HL-60/S4 (cell line): ENCODE measurements at regions not wholly inside any gene's neighbourhood (a gene's known extent, or its start where the extent isn't known, plus 50 kb on each side); places are given as distances from the start of the nearest gene placed in this dataset.

ENCODE experiments used
- in situ Hi-C: fragments of 300-500 bp; cut with MboI; formaldehyde crosslinking; loops from 2 replicates; pipeline ENCODE4 v1.14.3; 2022; ENCODE audit warnings: low sequenced_read_pairs

DNA sequence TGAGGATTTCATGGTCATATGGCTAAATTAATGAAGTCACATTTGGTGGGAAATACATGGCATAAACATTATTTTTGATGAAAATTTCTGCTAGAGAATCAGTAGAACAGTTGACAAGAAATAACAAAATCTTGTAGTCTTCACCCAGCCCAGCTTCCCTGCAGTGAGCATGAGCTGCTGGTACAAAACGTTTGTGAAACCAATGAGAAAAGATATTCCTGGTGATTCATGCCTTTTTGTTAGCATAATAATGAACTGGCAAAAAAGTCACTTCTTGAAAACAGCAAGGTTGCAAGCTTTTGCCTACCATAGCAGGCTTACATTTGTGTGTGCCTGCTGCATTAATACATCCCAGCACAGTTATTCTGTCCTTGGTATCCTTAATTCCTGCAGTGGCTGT, 475.9 kb upstream of the HTR2A start:
- in situ Hi-C loops = no loop called here

DNA sequence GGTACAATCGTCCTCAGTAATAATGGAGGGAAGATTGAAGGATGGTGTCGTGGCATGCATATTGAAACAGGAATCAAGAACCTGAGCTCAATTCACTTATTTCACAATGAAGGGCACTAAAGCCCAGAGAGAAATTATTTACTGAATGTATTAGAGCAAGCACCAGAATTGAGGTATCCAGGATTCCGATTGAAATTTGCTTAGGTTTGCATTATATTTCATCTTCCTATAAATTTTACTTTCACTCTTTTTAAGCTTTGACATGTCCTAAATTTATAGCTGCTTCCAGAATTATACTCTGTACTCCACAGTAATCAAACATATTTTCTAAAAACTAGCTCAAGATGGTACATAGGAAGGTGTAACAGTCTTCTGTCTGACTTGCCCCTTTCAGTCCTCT, 454.9 kb upstream of the HTR2A start:
- in situ Hi-C loops = no loop called here

DNA sequence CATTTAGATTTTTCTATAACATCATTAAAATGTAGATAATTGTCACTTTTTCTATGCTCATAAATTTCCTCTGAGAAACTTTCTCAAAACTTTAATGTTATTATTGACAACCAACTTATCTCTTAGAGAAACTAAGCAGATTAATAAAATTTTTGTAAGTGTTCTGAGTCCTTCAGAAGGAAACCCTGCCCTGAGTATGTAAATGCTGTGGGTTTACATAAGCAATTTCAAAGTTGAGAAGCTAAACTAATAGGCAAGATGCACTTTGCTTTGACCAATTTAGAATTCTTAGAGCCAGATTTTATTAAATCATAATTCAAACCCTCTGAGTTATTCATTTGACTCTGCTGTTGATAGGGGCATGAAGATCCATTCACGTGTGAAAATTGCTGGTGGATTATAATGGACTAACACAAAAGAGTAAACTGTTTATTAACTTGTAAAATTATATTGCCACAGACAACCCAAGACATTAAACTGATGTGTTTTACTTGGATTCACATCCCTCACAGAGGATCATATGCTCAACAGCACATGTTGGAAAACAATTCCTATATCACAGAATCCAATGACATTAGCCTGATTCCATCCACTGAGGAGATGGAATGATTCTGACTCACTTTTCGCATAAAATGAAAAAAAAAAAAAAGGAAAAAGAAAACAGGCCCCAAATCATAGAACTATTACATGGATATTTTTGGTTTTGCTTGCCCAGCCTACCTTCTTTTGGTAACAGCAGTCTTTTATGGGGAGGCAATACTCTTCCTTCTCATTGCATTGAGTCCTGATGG, 453.7 kb upstream of the HTR2A start:
- in situ Hi-C loops = no loop called here

DNA sequence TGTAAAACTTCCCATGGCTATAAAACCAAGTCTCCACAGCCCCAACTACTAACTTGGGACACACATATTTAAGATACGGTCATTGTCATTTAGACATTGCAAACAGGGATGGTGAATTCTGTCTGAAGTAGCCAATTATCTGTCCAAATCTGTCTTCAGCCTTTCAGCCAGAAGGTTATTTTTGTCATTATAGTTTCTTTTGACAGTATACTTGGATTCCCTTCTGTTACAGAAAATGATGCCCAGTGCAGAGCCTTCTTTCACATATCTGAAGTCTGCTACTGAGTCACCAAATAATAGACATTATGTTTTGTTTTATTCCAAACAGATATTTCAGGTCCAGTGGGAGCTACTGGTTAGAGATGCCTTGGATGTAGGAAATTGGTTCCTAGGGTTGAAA, 452.4 kb upstream of the HTR2A start:
- in situ Hi-C loops = no loop called here

DNA sequence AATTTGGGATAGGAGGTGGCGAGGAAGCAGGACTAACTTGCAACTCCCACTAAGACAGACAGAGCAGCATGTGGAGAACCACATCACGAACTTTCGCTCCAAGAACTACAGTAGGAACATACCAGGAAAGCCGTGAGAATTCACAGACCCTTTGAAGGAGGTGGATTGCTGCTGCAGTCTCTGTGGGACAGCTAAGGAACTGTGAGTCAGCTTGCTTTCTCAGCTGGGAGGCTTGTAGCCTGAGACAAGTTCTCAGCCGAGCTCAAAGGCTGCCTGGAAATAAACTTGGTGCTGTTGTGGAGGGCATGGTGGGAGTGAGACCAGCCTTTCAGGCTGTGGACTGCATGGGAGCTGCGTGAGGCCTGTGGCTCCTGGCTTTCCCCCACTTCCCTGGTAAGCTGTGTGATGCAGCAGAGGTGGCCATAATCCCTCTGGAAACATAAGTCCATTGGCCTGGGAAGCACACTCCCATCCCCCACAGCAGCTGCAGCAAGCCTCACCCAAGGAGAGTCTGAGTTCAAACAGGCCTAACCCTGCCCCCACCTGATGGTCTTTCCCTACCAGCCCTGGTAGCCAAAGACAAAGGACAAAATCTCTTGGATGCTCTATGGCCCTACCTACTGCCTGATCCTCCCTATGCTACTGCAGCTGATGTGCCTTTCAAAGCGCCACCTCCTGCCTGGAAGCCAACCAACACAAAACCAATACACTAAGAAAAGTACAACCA, 441.1 kb upstream of the HTR2A start:
- in situ Hi-C loops = no loop called here

DNA sequence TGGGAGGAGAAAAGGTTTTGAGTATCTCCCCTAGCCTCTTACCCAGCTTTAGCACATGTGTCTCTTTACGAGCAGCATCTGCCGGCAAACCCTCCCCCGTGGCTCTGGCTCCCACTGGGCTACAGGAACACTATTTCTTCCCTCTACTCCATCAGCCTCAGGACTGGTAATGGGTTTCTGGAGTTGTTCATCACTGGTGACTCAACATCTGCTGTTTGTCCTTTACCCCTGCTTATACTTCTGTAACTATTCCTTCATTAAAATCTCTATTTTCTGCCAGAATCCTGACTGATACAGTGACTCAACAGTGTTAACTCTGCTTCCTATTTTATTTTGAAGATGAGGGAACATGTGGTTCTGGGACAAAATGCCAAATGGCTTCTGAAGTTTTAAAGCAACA, 437.3 kb upstream of the HTR2A start:
- in situ Hi-C loops = no loop called here

DNA sequence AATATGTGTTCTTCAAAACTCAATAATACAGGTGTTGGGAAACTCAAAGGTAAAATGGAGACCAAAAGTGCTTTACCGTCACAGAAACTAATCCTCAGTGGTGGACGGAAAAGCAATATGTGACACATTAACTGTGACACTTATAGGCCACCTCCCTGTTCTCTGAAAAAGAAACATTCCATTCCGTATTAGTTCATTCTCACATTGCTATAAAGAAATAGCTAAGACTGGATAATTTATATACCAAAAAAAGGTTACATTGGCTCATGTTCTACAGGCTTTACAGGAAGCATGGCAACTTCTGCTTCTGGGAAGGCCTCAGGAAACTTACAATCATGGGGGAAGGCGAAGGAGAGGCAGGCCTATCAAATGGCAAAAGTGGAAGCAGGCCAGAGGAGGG, 435.3 kb upstream of the HTR2A start:
- in situ Hi-C loops = no loop called here

DNA sequence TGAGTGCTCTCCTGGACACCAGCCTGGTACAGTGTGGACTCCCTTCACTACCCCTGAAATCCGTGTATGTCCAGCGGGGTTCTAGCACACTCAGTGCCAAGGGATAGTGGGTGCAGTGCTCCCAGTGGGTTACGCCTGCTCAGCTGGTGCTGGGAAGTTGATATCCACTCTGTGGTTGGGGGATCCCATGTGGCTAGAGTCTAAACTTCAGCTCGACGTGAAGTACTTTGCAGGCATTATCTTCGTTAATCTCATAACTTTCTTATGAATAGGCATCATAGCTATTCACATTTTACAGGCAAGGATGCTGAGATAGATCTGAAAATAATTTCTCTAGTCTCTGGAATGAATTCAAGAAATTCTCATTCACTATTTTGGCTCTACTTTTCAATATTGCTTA, 433.2 kb upstream of the HTR2A start:
- in situ Hi-C loops = no loop called here

DNA sequence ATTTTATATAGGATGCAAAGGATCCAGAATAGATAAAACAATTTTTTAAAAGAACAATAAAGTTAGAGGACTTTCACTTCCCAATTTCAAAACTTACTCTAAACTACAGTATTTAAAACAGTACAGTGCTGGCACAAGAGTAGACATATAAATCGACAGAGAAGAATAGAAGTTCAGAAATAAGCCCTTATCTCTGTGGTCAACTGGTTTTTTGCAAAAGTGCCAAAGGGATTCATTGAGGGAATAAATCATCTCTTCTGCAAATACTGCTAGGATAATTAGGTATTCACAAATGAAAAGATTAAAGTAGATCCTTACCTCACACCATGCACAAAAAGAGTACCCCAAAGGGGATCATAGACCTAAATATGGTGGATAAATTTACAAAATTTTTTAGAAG, 431.0 kb upstream of the HTR2A start:
- in situ Hi-C loops = no loop called here

DNA sequence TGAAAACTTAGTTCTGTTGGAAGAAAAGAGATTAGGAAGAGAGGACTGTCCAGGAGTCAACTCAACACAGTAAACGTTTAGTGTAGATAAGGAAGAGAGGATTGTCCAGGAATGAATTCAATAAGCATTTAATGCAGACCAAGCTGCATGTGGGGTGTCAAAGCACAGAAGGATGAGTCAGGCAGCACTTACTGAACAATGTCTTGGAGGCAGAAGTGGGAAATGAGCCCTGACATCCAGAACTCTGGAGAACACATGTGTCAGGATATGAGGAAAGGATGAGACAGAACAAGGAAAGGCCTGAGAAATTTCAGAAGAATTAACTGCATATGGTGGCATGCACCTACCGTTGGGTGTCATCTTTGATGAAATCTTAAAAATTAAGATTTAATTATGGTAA, 429.2 kb upstream of the HTR2A start:
- in situ Hi-C loops = no loop called here

DNA sequence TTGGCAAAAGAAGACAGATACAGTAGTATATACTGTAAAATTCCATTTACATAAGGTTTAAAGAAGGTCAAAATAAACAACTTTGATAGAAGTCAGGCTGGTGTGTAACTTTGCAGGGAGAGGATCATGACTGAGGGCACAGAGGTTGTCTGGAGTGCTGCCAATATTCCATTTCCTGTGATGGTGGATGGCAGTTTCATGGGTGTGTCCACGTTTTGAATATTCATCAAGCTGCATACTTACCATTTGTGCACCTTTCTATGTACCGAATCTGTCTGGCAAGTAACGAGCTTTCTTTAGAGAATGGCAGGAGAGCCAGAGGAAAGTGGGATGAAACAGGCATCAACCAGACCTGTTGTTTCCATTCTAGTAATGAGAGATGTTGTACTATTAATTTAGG, 420.5 kb upstream of the HTR2A start:
- in situ Hi-C loops = no loop called here

DNA sequence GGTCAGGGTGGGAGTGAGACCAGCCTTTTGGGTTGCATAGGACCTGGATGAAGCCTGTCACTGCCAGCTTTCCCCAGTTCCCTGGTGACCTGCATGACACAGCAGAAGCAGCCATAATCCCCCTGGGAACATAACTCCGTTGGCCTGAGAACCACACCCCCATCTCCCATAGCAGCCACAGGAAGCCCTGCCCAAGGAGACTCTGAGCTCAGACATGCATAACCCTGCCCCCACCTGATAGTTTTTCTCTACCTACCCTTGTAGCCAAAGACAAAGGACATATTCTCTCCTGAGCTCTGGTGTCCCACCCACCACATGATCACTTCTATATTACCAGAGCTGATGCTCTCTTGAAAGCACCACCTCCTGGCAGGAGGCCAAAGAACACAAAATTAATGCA, 413.5 kb upstream of the HTR2A start:
- in situ Hi-C loops = no loop called here

DNA sequence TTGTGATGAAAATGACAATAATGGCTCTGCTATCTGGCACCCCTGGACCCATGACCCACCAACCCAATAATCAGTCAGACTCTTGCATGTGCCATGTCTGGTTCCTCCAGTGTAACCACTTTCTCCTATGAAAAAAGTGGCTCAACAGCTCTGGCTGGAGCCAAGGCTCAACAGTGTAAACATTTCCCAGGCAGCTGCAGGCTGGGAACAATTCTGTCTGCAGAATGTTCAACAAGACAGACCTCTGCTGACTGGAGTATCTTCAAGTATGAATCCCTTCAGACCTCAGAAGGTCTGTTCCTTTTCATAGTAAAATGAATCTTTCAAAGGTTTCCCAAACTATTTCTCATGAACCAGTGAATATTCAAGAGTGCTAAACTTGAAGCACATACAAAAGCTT, 410.1 kb upstream of the HTR2A start:
- in situ Hi-C loops = no loop called here

DNA sequence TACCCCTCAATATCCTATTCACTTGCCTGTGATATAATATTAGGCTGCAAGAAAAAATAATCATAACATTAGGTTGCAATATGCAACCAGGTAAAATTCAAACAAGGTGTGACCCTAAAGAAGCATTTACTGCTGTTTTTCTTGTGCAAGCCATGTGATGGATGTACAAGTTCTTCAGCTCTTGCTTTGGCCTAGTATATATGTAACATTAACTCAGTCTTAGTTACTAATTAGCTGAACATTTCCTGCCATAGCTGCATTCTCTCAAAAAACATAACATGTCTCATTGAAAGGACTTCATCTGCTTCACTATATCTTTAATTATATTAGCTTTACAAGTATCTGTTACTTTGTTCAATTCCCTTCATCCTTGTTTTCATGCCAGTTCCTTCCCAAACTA, 406.8 kb upstream of the HTR2A start:
- in situ Hi-C loops = no loop called here

DNA sequence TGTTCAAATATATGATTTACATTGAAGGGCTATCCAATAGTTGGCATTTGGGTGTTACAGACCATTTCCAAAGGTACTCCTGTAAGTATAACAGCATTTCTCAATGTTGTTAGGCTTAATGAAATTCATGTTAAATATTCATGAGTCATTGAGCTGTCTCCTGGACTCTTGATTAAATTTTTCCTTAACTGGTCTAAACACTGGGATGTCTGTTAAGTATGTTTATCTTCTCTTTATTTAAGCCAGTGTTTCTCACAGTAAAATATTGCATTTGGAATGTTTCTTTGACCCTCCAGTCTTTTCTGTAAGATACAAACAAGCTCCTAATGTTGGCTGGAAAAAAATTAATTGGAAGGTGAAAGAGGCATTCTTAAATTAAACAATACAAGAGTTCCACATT, 402.5 kb upstream of the HTR2A start:
- in situ Hi-C loops = no loop called here

DNA sequence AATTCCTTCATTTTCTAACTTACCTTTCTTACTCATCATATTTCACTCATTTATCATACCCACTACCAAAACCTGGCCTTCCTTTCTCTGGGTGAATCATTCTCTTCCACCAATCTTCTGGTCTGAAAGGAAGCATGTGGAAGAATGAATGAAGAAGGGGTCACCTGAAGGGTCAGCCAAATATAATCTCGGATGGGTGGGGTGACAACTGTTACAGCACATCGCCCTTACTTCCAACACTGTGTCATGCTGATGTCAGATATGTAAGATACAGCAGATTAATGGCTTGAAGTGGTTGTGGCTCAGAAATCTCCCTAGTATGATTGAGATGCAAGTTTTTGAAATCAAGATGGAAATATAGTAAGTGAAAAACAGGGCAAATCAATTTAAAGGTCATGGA, 401.7 kb upstream of the HTR2A start:
- in situ Hi-C loops = no loop called here

DNA sequence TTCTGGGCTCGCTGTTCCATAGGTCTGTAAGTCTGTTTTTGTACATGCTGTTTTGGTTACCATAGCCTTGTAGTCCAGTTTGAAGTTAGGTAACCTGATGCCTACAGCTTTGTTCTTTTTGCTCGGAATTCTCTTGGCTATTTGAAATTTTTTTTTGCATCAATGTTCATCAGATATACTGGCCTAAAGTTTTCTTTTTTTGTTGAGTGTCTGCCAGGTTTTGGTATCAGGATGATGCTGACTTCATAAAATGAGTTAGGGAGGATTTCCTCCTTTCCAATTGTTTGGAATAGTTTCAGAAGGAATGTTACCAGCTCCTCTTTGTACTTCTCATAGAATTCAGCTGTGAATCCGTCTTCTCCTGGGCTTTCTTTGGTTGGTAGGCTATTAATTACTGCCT, 397.8 kb upstream of the HTR2A start:
- in situ Hi-C loops = no loop called here

DNA sequence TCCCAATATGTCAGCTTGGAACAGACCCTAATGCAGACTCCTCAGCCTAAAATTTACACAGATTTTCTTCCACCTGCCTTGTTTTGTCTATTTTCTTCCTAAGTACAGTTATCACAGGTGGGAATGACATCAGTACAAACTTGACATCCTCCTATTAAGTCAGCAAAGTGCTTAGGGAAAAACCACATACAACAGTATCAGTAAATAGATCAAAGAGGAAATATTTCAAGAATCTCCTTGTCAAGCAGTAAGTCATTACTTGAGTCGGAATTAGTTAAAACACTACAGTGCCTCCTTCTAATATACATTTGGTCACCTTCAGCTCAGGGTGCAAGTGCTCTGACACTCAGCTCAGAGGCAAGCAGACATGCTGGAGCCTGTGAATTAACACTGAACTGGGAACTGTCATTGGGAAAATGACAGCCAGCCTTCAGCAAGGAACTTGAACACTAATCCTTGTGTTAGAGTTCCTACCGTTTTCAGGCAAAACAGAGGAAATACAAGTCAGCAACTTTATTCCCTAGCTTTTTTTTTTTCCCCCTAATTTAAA, 394.3 kb upstream of the HTR2A start:
- in situ Hi-C loops = no loop called here

DNA sequence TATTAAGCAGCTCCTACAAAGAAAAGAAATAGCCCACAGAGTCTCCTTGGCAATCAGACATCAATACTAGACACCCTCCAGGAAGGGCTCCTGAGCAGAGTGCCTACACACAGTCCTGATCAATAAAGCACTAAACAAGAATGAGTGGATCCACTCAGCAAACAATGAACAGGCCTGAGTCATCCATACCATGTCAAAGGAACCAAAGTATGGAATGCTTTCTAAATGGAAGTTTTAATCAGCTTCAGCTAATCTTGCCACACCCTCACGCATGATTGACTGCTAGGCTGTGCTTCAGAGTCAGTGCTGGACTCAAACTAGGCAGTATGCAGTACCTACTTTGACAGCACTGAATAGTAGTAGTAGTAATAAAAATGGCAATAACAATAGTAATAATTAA, 392.7 kb upstream of the HTR2A start:
- in situ Hi-C loops = no loop called here

DNA sequence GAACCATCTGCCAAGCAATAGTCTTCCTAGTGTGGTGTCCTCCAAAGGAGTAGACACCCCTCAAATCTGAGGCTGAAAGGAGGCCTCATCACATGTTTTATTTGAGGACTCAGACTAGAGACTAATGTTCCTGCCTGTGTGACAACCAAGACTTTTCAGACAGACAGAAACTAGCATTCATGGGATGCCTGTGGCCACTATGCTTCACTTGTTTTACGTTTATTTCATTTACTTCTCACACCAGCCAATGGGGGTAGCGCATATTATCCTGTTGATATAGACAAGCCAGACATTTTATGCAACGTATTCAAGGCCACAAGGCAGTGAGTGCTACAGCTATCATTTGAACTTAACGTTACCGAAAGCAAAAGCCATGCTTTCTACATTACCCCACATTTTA, 391.7 kb upstream of the HTR2A start:
- in situ Hi-C loops = no loop called here

DNA sequence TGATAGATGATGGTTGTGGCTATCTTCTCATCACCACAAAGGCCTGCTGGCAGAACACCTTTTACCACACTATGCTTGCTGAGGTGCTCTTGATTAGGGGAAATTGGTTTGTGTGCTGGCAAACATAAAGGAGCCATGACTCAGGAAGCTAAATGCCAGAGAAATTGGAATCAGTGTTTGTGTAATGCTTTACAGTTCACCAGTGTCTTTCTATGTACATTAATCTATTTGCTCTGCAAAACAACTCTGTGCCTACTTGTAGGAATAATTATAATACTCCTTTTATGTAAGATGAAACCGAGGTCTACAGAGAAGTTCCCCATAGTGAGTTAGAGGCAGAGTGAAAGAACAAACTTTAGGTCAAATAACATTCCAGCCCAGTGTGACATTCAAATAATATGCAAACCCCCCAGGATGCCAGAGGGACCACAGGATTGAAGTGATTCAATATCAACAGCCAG, 390.5 kb upstream of the HTR2A start:
- in situ Hi-C loops = no loop called here

DNA sequence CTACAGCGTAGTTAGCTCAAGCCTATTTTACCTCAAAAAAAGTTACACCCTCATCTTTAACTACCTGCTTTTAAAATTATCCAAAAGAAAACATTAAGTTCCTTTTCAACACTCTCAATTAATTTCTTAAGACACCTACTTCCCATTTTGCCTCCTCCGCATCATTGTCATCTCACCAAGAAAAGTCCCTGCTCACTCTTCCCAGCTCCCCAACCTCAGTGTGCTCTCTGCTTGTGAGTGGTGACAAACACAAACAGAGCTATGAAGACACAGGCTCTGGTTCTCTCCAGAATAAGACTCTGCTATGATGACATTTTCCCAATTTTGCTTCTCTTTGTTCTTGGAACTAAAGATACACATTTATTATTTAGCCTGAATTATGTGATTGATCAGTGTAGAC, 385.1 kb upstream of the HTR2A start:
- in situ Hi-C loops = no loop called here
